UCSD-AML1 (cell line): ENCODE measurements at regions not wholly inside any gene's neighbourhood (a gene's known extent, or its start where the extent isn't known, plus 50 kb on each side); places are given as distances from the start of the nearest gene placed in this dataset.

Source experiments
- DNase-seq: peaks from one replicate; lab custom pipeline; 2025; ENCODE audit not compliant: unreplicated experiment; lab: John Stamatoyannopoulos, UW

DNA sequence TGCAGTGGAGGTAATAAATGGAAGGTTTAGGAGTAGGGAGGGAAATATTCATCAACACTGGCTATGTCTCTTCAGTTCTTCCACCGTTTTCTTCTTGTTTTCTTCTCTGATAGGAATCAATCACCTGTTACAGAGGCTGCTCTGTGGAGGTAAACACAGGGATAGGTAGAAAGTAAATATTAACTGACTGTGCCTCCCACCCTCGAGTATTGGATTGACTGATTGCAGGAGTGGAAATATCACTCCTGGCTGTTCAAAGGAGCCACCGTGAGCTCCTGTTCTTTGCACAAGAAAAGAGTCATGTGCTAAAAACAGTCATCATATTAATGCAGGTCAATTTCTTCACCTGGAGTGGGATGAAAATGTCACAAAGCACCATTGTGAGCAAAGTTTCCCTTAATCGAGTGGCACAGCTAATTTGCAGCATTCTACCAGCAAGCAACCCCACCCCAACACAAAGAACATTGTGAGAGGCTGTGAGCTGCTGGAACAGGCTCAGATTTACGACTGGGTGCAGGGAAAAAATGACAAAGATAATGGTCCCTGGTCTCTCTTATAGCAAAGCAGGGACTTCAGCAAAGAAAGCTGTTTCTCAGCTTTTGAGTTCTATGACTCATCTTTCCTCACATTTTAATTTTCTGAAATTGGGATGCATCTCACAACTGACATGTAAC lies 113.7 kb upstream of the TSPAN5 start:
- DNase-seq = no peak

DNA sequence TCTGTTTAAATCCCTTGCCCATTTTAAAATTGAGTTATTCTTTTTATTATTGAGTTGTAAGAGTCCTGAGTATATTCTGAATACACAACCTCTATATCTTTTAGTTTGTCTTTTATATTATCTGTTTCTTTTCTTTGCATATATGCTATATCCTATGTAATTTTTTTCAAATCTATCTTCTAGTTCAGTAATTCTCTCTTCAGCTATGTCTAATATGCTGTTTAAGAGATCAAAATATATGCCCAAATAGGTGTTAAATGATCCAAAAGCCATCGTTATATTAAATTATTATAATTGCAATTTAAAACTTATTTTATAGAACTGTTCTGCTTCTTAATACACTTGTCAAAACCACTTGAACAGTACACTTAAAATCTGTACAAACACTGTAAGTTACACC lies 107.4 kb upstream of the TSPAN5 start:
- no peak for DNase-seq

DNA sequence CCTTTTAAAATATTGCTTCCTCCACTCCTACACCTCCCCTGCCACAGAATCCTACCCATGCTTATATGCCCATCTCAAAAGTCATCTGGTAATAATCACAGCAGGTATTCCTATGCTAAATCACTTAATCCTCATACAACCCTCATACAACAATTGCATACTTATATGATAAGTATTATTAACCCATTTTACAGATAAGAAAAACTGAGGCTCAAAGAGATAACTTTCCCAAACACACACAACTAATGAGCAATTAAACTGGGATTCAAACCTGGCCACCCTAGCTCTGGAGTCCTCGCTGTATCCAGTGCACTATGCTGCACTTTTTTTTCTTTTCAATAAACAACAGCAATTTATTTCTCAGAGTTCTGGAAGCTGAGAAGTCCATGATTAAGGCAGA lies 99.8 kb upstream of the TSPAN5 start:
- no peak for DNase-seq

DNA sequence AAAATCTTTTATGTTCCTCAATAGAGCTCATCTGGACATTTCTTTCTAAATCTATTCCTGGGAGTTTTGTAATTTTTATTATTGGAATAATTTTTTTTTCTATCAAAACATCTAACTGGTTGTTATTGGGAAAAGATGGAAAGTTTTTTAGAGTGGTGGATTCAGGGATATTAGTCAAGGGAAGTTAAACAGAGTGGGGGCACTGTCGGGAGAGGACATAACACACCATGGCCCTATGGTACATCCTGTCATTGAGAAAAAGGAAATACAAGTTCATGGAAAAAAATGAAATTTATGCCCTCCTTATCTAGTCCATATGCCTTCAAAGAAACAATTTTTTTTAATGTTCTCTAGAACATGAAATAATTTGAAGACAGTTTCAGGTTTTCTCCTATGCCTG lies 96.3 kb upstream of the TSPAN5 start:
- DNase-seq = no peak

DNA sequence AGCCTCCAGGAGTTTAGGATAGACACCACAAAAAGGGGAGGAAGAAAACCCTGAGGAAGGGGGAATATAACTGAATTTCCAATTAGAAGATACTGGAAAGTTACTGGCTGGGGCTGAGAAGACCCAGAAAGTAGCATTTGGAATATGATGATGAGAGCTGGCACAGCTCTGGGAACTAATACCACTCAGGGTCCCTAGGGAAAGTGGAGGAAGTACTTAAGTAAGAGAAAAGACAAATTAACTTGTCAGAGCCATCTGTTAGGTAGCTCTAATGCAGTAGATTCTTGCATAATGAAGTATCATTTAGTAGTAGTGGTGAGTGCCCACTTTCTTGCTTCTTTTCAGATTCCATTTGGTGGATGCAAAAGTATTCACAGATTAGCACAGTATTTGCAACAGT lies 90.8 kb upstream of the TSPAN5 start:
- DNase-seq = no peak

DNA sequence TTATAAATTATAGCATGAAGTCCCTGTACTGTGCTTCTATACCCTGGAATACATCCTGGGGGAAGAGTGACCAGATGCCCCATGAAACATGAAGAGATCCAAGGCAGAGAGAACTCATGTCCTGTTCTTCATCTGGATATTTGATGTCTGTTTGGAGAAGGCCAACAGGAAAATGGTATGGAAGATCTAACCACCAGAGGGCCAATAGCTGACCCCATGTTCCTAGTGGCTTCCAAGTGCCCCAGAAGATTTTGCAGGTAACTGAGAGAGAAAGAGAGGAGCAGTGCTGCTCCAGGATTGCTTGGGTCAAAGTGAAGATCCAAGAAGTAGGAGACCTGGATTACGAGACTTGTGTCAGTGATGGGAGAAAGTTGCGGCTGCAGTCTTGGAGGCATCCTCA lies 90.2 kb upstream of the TSPAN5 start:
- no peak for DNase-seq

DNA sequence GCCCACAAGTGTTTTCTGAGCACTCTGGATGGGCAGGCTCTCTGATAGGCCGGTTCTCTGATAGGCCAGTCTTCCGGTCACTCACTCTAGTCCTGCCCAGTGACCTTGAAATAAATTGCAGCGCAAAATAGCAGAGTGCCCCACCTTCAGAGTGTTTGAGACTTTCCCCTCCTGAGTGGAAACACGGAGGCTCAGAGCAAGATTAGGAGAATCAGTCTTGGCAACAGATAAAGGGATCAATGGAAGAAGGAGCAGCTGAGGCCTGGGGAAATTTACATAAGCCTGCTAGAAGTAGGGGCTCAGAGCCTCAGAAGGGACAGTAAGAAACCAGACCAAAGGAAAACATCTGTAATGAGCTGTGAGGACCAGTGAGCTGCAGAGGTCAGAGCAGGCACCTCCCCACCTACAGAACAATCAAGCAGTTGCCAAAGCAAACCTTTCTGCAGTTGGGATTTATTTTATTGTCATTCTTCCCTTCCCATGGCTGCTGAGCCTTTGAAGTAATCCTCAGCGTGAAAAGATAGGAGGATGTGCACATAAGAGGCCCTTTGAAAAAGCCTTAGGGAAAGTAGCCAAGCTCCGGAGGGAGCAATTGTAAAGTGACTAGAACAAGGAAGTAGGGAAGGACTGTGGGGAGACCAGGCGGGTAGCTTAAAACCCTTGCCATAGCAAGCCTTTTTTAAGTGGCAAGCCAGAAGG lies 89.1 kb upstream of the TSPAN5 start:
- DNase-seq = no peak

DNA sequence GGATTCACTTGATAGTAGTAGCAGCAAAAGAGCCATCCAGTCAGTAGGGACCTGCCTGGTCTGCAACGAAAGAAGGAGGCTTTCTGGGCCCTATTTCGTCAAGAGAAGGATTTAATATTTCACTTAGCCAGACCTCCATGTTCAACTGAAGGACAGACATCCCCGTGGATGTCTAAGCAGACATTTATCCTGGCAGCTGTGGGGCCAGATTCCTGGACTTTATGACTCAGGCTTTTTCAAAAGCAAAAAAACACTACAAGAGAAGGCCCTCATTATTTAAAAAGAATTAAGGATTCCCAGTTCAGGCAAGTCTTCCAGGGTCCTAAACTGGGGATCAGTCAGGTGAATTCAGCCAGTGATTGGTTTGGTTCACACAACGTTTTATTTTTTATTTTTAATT lies 88.5 kb upstream of the TSPAN5 start:
- no peak for DNase-seq

DNA sequence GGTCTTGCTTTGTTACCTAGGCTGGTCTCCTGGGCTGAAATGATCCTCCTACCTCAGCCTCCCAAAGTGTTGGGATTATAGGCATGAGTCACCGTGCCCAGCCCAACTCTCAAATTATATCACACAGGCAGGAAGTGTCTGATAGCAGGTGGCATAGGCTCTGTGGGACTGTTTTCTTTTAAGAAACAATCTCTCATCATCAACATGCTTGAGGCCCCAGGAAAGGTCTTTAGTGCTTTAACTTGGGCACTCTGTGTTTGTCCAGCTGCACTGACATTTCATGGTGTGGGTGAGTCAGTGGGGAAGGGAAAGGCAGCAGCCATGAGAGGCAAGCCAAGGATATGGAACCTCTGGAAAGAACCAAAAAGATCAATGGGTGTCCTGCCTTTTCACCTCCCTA lies 88.1 kb upstream of the TSPAN5 start:
- DNase-seq = no peak

DNA sequence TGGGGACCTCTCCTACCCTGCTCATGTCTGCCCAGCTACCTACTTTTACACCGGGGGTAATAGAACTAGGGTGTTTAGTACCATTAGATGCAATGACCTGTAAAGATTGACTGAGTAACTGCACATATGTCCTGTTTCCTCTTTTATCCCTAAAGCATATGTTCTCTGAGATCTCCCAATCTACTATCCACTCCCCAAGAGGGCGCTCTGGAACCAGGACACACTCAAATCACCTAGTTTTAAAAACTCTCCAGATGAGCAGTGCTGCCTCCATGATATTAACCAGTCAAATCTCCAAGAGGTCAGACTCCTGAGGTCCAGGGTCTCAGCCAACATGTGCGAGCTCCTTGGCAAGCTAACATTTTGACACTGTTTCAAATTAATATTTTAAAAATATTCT lies 87.0 kb upstream of the TSPAN5 start:
- DNase-seq = peak; percentile 22

DNA sequence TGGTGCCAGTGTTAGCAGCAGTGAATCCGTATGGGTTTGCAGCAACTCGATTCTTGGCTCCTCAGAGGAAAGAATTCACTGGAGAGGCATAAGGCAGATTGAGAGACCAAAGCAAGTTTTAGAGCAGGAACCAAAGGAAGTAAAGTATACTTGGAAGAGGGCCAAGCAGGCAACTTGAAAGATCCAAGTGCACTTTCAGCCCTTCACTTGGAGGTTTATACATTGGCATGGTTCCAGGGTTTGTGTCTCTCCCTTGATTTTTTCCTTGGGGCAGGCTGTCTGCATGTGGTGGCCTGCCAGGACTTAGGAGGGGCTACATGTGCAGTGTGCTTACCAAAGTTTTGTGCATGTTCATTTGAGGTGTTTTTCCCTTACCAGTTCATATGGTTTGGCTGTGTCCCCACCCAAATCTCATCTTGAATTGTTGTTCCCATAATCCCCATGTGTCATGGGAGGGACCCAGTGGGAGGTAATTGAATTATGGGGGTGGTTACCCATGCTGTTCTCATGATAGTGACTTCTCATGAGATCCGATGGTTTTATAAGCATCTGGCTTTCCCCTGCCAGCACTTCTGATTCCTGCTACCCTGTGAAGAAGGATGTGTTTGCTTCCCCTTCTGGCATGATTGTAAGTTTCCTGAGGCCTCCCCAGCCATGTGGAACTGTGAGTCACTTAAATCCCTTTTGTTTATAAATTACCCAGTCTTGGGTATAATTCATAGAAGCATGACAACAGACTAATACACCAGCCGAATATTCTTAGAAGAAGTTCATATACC lies 86.2 kb upstream of the TSPAN5 start:
- DNase-seq = no peak

DNA sequence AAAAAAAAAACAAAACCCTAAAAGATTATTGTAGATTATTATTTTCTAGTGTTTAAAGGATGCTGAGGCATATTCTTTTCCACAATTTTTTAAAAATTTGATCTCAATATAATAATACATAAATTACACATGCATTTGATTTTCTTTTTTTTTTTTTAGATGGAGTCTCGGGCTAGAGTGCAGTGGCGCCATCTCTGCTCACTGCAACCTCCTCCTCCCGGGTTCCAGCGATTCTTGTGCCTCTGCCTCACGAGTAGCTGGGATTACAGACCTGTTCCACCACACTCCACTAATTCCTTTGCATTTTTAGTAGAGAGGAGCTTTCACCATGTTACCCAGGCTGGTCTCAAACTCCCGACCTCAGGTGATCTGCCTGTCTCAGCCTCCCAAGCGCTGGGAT lies 83.5 kb upstream of the TSPAN5 start:
- no peak for DNase-seq

DNA sequence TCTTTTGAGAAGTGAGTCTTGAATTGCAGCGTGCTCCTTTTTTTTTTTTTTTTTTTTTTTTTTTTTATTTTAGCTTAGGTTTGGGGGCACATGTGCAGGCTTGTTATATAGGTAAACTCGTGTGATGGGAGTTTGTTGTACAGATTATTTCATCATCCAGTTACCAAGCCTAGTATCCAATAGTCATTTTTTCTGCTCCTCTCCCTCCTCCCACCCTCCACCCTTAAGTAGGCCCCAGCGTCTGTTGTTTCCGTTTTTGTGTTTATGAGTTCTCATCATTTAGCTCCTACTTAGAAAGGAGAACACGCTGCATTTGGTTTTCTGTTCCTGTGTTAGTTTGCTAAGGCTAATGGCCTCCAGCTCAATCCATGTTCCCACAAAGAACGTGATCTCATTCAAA lies 81.3 kb upstream of the TSPAN5 start:
- DNase-seq = no peak

DNA sequence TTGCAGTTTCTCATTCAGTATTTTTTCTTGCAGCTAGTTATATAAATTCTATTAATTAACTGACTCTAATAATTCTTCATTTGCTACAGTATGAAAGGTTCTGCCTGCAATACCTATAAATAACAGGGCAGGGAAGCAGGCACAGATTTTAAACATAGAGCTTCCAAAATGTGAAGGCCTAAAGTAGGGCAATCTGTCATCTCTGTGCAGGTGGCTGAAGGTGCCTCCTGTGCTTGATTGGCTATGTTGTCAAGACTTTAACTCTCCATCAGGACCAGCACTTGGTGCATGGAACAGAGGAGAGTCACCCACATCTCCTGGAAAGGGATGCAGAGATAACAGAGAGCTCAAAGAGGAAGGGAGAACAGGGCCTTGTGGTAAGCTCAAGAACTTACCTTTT lies 75.2 kb upstream of the TSPAN5 start:
- DNase-seq = no peak

DNA sequence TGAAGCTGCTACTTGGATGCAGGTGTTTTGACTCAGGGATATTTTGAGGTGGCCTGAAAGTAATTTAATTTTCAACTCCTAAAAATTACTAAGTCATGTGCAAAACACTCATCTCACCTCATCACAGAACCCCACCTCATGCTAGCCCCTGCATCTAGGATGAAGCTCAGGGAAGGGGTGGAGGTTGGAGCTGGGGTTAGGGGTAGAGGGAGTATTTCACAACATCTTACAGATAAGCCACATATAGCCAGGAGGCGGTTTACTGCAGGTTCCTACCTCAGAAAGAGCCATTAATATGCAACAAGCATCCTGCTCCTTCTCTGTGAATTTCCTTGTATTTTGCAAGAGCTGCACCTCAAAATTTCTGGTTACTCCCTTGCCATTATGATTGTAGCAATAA lies 70.5 kb upstream of the TSPAN5 start:
- DNase-seq = no peak

DNA sequence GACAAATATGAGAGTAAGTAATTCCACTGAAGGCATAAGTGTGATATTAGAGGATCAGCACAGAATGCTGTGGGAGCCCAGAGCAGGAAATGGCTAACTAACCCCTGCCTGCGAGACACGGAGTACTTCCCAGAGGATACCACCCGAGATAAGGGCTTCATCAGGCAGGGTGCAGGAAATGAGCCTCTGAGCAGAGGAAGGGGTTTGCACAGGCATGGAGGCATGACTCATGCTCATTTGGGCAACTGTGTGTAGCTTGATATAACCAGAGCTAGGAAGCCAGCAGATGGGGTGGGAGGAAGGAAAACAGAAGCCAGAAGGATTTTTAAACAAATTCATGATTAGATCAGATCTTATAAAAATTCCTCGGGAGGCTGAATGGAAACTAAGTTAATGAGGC lies 70.0 kb upstream of the TSPAN5 start:
- peak; percentile 78 for DNase-seq

DNA sequence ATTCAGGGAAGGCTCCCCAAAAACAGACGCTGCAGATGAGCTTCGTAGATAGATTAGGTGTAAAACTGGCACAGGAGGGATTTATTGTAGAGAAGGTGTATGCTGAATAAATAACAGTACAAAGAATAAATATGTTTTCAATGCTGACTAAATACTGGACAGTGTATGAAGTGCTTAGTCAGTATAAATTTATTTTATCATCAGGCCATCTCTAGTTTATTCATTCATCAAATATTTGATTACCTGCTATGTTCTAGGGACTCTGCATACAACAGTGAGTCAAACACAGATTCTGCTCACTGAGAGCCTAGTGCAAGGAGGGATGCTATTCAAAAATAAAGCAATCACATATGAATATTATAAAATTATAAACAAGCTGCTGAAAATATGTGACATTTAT lies 63.6 kb upstream of the TSPAN5 start:
- no peak for DNase-seq

DNA sequence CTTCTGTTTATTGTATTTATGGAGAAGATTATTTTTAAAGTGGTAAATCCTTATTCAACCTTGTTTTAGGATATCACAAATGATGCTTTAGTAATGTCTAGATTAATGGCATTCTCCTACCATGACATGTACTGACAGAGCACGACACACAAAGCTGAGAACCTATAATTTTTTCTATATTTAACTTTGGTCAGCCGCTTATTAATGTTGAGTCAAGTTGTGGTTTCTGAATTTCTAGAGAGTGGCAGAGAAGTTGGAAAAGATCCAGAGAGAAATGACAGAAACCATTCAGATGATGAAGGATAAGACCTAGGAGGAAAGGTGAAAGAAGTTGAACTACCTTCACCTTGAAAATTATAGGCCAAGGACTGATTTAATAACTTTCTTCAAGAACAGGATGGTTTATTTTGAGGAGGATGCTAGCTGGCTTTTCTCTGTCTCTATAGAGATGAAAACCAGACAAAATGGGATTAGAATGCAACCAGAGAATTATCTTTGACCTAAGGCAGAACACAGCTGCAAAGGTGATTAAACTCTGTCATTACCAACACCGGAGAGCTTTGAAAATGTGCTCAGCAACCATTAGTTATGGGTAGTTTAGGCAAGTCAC lies 62.6 kb upstream of the TSPAN5 start:
- DNase-seq = no peak

DNA sequence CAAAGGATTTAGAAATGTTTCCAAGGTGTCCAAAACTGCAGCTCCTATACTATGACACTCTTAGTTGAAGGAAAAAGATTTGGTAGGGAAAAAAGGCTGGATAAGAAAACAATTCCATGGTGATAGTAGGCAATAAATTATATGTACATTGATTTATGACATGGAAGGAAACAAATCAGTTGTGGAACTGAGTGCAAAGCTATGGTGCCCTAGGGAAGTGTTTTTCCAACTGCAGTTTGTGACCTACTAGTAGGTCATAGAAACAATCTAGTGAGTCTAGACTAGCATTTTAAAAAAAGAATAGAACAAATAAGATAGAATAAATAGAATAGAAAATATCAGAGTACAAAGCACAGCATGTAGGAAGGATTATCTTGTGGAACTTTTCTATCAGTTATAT lies 58.4 kb upstream of the TSPAN5 start:
- no peak for DNase-seq

DNA sequence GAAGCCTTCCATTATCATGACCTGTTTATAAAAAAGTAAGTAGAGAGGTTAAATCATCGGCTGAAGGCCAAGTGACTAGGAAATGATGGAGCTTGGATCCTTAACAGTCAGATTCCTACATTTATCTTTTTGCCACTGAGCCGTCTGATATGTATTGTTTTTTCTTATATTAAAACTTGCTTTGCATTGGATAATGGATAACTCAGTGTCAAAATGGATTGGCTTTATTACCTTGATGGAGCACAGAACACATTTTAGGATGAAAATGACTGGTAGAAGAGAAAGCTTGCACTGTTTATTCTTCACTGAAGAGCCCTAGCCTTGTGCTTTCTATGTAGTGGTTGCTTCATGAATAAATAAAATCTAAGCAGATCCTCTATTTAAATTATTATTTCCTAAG lies 54.2 kb upstream of the TSPAN5 start:
- no peak for DNase-seq

DNA sequence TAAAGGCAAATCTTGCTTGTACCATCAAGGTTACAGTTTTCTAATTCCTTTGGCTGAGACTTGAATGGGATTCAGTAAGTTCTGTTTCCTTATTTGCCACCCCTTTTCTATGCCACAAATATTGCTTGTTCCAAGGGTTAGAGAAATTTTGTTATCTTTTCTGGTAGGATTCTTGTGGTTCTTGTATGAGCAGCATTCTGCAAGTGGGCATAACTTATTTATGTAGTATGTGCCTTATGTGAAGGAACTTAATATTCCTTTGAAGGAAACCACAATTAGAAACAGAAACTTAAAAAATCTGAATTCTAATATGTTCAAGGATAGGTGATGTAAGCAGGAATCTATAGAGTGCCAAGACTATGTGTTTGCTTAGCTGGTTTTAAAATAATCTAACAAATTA lies 53.1 kb upstream of the TSPAN5 start:
- DNase-seq = no peak

DNA sequence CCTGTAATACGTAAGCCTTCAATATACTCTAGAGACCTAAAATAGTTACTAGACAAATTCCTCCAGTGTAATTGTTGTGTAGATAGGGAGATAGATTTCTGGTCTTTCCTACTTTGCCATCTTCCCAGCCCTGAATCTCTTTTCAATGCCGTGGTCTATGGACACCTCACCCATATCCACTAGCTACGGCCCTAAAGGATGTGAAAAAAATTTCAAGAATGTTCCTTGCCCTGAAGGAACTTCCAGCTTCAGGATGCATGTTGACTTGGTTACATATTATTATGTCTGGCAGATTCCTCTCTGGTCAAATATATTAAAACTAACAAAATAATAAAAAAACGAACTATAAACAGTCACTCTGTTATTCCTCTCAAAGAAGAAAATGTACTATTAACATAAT lies 52.4 kb upstream of the TSPAN5 start:
- DNase-seq = no peak
